Body of pancreas (tissue), 4 donors: ENCODE measurements at regions not wholly inside any gene's neighbourhood (a gene's known extent, or its start where the extent isn't known, plus 50 kb on each side); places are given as distances from the start of the nearest gene placed in this dataset.

Experiments used
- ATAC-seq: fragments of 150-250 bp; one replicate; pipeline ENCODE4 v1.9.1; 2016
- DNase-seq, 4 donors: peaks; one replicate each; pipeline ENCODE4 v3.0.0-alpha.2; 2019
- H3K27ac ChIP-seq, 4 donors: fragments of 200-600 bp; sonication (generic); 1 replicate in 3 of 4; 2 replicates in 1 of 4; pipeline versions ENCODE4 v1.5.1 to v1.6.1; 2016 to 2019; ENCODE audit warnings: mild to moderate bottlenecking in 1 of 4, mixed read lengths in 1 of 4, moderate library complexity in 1 of 4
- H3K27me3 ChIP-seq, 2 donors: fragments of 200-600 bp; sonication (generic); one replicate each; pipeline ENCODE4 v1.6.0; 2016; ENCODE audit warnings: mild to moderate bottlenecking in 1 of 2
- H3K36me3 ChIP-seq, 2 donors: fragments of 200-600 bp; sonication (generic); replicated peaks in 1 of 2; 2 replicates each; pipeline ENCODE4 v1.5.1; 2016; ENCODE audit warnings: low read depth in 2 of 2; ENCODE audit not compliant: insufficient read depth in 1 of 2
- H3K4me1 ChIP-seq: fragments of 200-600 bp; sonication (generic); one replicate; pipeline ENCODE4 v1.6.0; 2016
- H3K4me3 ChIP-seq, 2 donors: fragments of 200-600 bp; sonication (generic); 1 replicate in 1 of 2; 2 replicates in 1 of 2; pipeline ENCODE4 v1.5.1; 2016 to 2019
- H3K9me3 ChIP-seq, 3 donors: fragments of 200-600 bp; sonication (generic); 1 replicate in 2 of 3; 2 replicates in 1 of 3; pipeline ENCODE4 v1.5.1; 2016
- CTCF ChIP-seq, 7 experiments: fragments of 450-650 bp in 4 of 7; fragments of 200-600 bp in 3 of 7; sonication (generic) in 3 of 7; IDR thresholded peaks; one replicate each; pipeline ENCODE4 v1.5.1; 2016 to 2019; ENCODE audit warnings: antibody characterized with exemption in 7 of 7
- POLR2A ChIP-seq, 3 donors: fragments of 450-650 bp; IDR thresholded peaks; one replicate each; pipeline ENCODE4 v1.6.1; 2016; ENCODE audit warnings: antibody characterized with exemption in 3 of 3, mild to moderate bottlenecking in 2 of 3
- WGBS, 2 donors: methylation state at CpG; one replicate each; pipeline ENCODE4 v1.1.5; 2017; 5-methylcytosine and 5-hydroxymethylcytosine counted together
- intact Hi-C: fragments of 100-400 bp; cut with DNase I; formaldehyde crosslinking; loops from one replicate; pipeline ENCODE4 v1.15.1; 2023

GRCh38 chrX:87878926-87879325 is 361.3 kb downstream of the KLHL4 start:
- DNase-seq (no peak), ATAC-seq (no peak)
- H3K27ac ChIP-seq, result no peak overlapping the region
- H3K9me3 ChIP-seq, result no peaks in the 10 kb centered on the region
- H3K4me3 ChIP-seq, result no peak overlapping the region
- no peaks in the 10 kb centered on the region for H3K4me1 ChIP-seq
- intact Hi-C loops, result no loop called here
- H3K36me3 ChIP-seq, result no peaks in the 10 kb centered on the region
- 88 to 91% methylated on average over 4 to 10 of the region's 10 CpGs for WGBS, 2 donors
- no peak for TF ChIP-seq CTCF (IDR thresholded peaks at IDR 0.05)
- no peak for TF ChIP-seq POLR2A (IDR thresholded peaks at IDR 0.05)
- no peaks in the 10 kb centered on the region for H3K27me3 ChIP-seq

- H3K27ac ChIP-seq, result no peak overlapping the region
- intact Hi-C loops, result no loop called here
- DNase-seq (no peak), ATAC-seq (no peak)
- H3K27me3 ChIP-seq, result no peaks in the 10 kb centered on the region
- no peak overlapping the region for H3K4me3 ChIP-seq
- H3K4me1 ChIP-seq, result no peaks in the 10 kb centered on the region
- TF ChIP-seq POLR2A (IDR thresholded peaks at IDR 0.05) (no peak), CTCF (IDR thresholded peaks at IDR 0.05) (no peak)
- H3K36me3 ChIP-seq, result no peaks in the 10 kb centered on the region
- no peaks in the 10 kb centered on the region for H3K9me3 ChIP-seq
Observed at GRCh38 chrX:87890437-87890836, 372.8 kb downstream of the KLHL4 start.

- Histone ChIP-seq H3K4me1 (no peaks in the 10 kb centered on the region), H3K4me3 (no peak overlapping the region), H3K27ac (no peak overlapping the region), H3K36me3 (no peaks in the 10 kb centered on the region), H3K9me3 (no peaks in the 10 kb centered on the region), H3K27me3 (no peaks in the 10 kb centered on the region)
- intact Hi-C loops, result no loop called here
- WGBS, 2 donors, result 84 to 90% methylated on average over 2 of the region's 2 CpGs
- TF ChIP-seq POLR2A (IDR thresholded peaks at IDR 0.05), result no peak
- no peak for TF ChIP-seq CTCF (IDR thresholded peaks at IDR 0.05)
- DNase-seq (no peak), ATAC-seq (no peak)
Observed at GRCh38 chrX:87895421-87895820, 377.8 kb downstream of the KLHL4 start.

DNA sequence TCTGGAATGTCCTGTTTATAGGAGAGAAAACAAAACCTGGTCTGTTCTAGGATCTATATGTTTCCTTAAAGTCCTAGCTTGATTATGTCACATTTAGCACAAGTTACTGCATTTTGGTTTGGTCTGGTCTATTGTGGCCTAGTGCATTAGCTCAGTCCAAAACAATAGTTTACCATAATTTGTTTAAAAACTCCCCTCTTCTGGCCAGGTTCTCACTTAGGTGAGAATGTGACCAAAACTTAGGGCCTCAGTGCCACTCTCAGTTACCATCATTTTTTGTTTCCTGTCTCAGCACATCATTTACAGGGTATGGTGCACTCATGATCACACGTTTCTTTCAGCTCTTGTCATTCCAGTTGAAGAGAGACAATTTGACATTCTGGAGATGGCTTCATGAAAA is 378.5 kb downstream of the KLHL4 start:
- TF ChIP-seq CTCF (IDR thresholded peaks at IDR 0.05), result no peak
- TF ChIP-seq POLR2A (IDR thresholded peaks at IDR 0.05), result no peak
- Histone ChIP-seq H3K9me3 (no peaks in the 10 kb centered on the region), H3K4me1 (no peaks in the 10 kb centered on the region), H3K27ac (no peak overlapping the region), H3K36me3 (no peaks in the 10 kb centered on the region), H3K4me3 (no peak overlapping the region), H3K27me3 (no peaks in the 10 kb centered on the region)
- 86 to 92% methylated on average over 1 of the region's 1 CpG for WGBS, 2 donors
- ATAC-seq, result no peak
- no peak for DNase-seq
- intact Hi-C loops, result no loop called here

DNA sequence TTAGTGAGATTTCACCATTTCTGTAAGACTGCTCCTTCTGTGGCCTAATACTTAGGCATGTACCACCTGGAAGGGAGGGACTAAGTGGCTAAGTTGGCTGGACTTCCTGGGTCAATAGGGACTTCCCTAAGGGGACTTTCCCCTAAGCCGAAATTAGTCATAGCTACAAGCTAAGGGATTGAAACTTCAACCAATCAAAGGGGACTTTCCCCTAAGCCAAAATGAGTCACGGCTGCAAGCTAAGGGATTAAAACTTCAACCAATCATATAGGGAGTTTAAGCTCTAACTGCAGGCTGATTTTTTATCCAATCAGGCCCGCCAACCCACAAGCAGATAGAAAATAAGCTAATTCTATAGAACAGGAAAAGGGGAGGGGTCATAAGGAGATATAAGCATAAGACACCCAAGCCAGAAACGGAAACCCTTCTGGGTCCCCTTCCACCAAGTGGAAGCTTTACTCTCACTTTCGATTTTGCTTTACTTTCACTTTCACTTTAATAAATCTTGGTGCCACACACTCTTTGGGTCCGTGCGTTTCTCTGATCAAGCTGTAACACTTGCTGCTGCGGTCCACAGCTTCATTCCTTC is 382.8 kb downstream of the KLHL4 start:
- H3K27me3 ChIP-seq, result no peaks in the 10 kb centered on the region
- H3K4me3 ChIP-seq, result no peak overlapping the region
- H3K4me1 ChIP-seq, result no peaks in the 10 kb centered on the region
- intact Hi-C loops, result no loop called here
- H3K36me3 ChIP-seq, result no peaks in the 10 kb centered on the region
- no peak for TF ChIP-seq CTCF (IDR thresholded peaks at IDR 0.05)
- TF ChIP-seq POLR2A (IDR thresholded peaks at IDR 0.05), result no peak
- no peak for ATAC-seq
- peak in 1 of 4 donors; percentile 2 for DNase-seq
- H3K27ac ChIP-seq, result no peak overlapping the region
- H3K9me3 ChIP-seq, result no peaks in the 10 kb centered on the region
- WGBS, 2 donors, result 61 to 76% methylated on average over 8 of the region's 8 CpGs
